IMR-90 (cell line): ENCODE measurements at regions not wholly inside any gene's neighbourhood (a gene's known extent, or its start where the extent isn't known, plus 50 kb on each side); places are given as distances from the start of the nearest gene placed in this dataset.

Experiments used
- BHLHE40 ChIP-seq: fragments of 150-350 bp; IDR thresholded peaks from 2 replicates; pipeline ENCODE4 v1.6.1; 2016; ENCODE audit warnings: mild to moderate bottlenecking, low read depth, low read length
- CTCF ChIP-seq: conservative IDR thresholded peaks from 2 replicates; pipeline ENCODE4 v1.5.1; 2012; ENCODE audit warnings: mild to moderate bottlenecking, low read depth, low read length, improper control_type of control experiment
- MXI1 ChIP-seq: IDR thresholded peaks from 2 replicates; pipeline ENCODE4 v1.6.1; 2012; ENCODE audit warnings: low read depth, mild to moderate bottlenecking, low read length, moderate library complexity, borderline replicate concordance
- POLR2A ChIP-seq: IDR thresholded peaks from 2 replicates; pipeline ENCODE4 v1.6.1; 2012; ENCODE audit warnings: mild to moderate bottlenecking, low read depth, low read length

- no peak for TF ChIP-seq BHLHE40
- no peak for TF ChIP-seq CTCF
- no peak for TF ChIP-seq POLR2A
- TF ChIP-seq MXI1, result no peak
Measured at GRCh38 chr1:187654635-187655034, 825.9 kb downstream of the PLA2G4A start.
